ENCODE measurements at regions not wholly inside any gene's neighbourhood (a gene's known extent, or its start where the extent isn't known, plus 50 kb on each side); places are given as distances from the start of the nearest gene placed in this dataset.

DNA sequence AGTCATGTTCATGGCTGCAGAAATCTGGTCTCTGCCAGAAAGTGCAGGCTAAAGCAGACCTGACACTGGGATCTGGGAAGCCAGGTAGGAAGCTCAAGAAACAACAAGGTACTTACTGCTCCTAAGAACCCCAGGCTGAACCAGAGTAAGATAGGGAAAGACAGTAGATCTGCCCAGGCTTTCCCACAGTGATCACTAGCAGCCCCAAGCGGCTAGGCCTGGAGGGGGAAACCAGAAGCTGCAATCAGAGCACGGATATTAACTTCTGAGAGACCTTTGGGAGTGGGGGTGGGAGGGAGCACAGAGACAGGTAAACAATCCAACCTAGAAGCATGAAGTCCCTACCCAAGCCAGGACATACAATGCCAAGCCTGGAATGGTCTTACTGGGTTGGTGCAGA is 135.2 kb upstream of the C11orf58 start:
- ChIA-PET CTCF (interaction anchor here (2.5 kb wide), 1 partner anchor 11 kb away, joined by 7 read pairs; no protein-coding TSS in a partner anchor), RAD21 (ENCODE audit: low non-redundant PET in 1 of 2, low total read pairs in 2 of 2, uncharacterized antibody in 2 of 2, unreplicated experiment in 2 of 2) (no interaction called here), POLR2A (no interaction called here)
- no TSS peak for BruUV-seq (replicated peaks)
- Histone ChIP-seq H3K9me3 (ENCODE audit: control insufficient read depth in 1 of 2, insufficient read depth in 1 of 2, low read depth in 1 of 2, low read length in 2 of 2) (no peaks in the 10 kb centered on the region), H3K36me3 (ENCODE audit: control insufficient read depth in 1 of 2, insufficient read depth in 2 of 2, low read length in 2 of 2) (no peaks in the 10 kb centered on the region), H3K9me2 (ENCODE audit: insufficient read depth) (no peaks in the 10 kb centered on the region), H4K20me1 (ENCODE audit: insufficient read depth) (no peaks in the 10 kb centered on the region), H3K27ac (ENCODE audit: low read depth, low read length) (no peak overlapping the region), H2AFZ (ENCODE audit: low read depth, low read length, poor library complexity, severe bottlenecking) (no peak overlapping the region), H3K4me1 (ENCODE audit: control insufficient read depth in 1 of 2, insufficient read depth in 2 of 2, low read length in 2 of 2) (peaks cover 25 to 37% of the 10 kb centered on the region in 2 experiments), H3K4me3 (replicated peaks in 1 of 2; ENCODE audit: low read depth in 1 of 2, low read length in 2 of 2) (no peak overlapping the region), H3K9ac (ENCODE audit: low read length) (no peak overlapping the region), H3K79me2 (ENCODE audit: insufficient read depth, low read length) (no peaks in the 10 kb centered on the region), H3K4me2 (ENCODE audit: low read length) (no peak overlapping the region), H3K27me3 (ENCODE audit: insufficient read depth, low read length) (peaks cover 61% of the 10 kb centered on the region)
- TF ChIP-seq EZH2 (IDR thresholded peaks at IDR 0.05) (no peak), EGR1 (IDR thresholded peaks at IDR 0.05; ENCODE audit: low read depth) (no peak), POLR2A (IDR thresholded peaks at IDR 0.05; ENCODE audit: borderline replicate concordance, extremely low read depth, insufficient read depth, insufficient read length) (no peak), EZH2phosphoT487 (IDR thresholded peaks at IDR 0.05; ENCODE audit: borderline replicate concordance) (no peak), FOSL1 (IDR thresholded peaks at IDR 0.05; ENCODE audit: low read depth) (no peak), JUND (IDR thresholded peaks at IDR 0.05) (no peak), ZNF274 (IDR thresholded peaks at IDR 0.05; ENCODE audit: low read depth, low read length) (no peak)
- TF ChIP-seq, protein P1, sequence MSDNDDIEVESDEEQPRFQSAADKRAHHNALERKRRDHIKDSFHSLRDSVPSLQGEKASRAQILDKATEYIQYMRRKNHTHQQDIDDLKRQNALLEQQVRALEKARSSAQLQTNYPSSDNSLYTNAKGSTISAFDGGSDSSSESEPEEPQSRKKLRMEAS (IDR thresholded peaks at IDR 0.05): no peak
- TF ChIP-seq, protein P2, sequence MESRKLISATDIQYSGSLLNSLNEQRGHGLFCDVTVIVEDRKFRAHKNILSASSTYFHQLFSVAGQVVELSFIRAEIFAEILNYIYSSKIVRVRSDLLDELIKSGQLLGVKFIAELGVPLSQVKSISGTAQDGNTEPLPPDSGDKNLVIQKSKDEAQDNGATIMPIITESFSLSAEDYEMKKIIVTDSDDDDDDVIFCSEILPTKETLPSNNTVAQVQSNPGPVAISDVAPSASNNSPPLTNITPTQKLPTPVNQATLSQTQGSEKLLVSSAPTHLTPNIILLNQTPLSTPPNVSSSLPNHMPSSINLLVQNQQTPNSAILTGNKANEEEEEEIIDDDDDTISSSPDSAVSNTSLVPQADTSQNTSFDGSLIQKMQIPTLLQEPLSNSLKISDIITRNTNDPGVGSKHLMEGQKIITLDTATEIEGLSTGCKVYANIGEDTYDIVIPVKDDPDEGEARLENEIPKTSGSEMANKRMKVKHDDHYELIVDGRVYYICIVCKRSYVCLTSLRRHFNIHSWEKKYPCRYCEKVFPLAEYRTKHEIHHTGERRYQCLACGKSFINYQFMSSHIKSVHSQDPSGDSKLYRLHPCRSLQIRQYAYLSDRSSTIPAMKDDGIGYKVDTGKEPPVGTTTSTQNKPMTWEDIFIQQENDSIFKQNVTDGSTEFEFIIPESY (IDR thresholded peaks at IDR 0.05; ENCODE audit: extremely low read depth, insufficient replicate concordance, low read length): no peak
- TF ChIP-seq, protein P3, sequence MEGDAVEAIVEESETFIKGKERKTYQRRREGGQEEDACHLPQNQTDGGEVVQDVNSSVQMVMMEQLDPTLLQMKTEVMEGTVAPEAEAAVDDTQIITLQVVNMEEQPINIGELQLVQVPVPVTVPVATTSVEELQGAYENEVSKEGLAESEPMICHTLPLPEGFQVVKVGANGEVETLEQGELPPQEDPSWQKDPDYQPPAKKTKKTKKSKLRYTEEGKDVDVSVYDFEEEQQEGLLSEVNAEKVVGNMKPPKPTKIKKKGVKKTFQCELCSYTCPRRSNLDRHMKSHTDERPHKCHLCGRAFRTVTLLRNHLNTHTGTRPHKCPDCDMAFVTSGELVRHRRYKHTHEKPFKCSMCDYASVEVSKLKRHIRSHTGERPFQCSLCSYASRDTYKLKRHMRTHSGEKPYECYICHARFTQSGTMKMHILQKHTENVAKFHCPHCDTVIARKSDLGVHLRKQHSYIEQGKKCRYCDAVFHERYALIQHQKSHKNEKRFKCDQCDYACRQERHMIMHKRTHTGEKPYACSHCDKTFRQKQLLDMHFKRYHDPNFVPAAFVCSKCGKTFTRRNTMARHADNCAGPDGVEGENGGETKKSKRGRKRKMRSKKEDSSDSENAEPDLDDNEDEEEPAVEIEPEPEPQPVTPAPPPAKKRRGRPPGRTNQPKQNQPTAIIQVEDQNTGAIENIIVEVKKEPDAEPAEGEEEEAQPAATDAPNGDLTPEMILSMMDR (IDR thresholded peaks at IDR 0.05 in 2 of 3, conservative IDR thresholded peaks at IDR 0.05 in 1 of 3; ENCODE audit: borderline replicate concordance in 1 of 3, insufficient read depth in 1 of 3, low read depth in 2 of 3, low read length in 2 of 3): no peak
- DNase-seq (ENCODE audit: low read depth, low spot score) (no peak), ATAC-seq (no peak)
- intact Hi-C loops (cut with micrococcal nuclease): loop anchor here (10.0 kb wide), 1 partner anchor 1698 kb away; no protein-coding TSS in a partner anchor

All from HCT116 (cell line).